Smooth muscle cell (in vitro differentiated cells): ENCODE measurements at regions not wholly inside any gene's neighbourhood (a gene's known extent, or its start where the extent isn't known, plus 50 kb on each side); places are given as distances from the start of the nearest gene placed in this dataset.

Experiments used
- DNase-seq: peaks from one replicate; lab custom pipeline; 2025; ENCODE audit not compliant: unreplicated experiment; lab: John Stamatoyannopoulos, UW
- H2AFZ ChIP-seq: fragments of 200-600 bp; sonication (generic); 2 replicates; pipeline ENCODE4 v1.6.0; 2016; ENCODE audit warnings: antibody characterized with exemption, low read depth, mild to moderate bottlenecking
- H3F3A ChIP-seq: fragments of 200-600 bp; sonication (generic); 2 replicates; pipeline ENCODE4 v1.6.0; 2017; ENCODE audit warnings: antibody characterized with exemption, low read depth
- H3K27ac ChIP-seq: fragments of 200-600 bp; sonication (generic); 2 replicates; pipeline ENCODE4 v1.5.1; 2016; ENCODE audit warnings: low read depth, mild to moderate bottlenecking
- H3K27me3 ChIP-seq: fragments of 200-600 bp; sonication (generic); 2 replicates; pipeline ENCODE4 v1.6.1; 2016; ENCODE audit warnings: low read depth, mild to moderate bottlenecking
- H3K36me3 ChIP-seq: fragments of 200-600 bp; sonication (generic); 2 replicates; pipeline ENCODE4 v1.5.1; 2016; ENCODE audit warnings: low read depth
- H3K4me1 ChIP-seq: fragments of 200-600 bp; sonication (generic); 2 replicates; pipeline ENCODE4 v1.5.1; 2016; ENCODE audit warnings: low read depth
- H3K4me2 ChIP-seq: fragments of 200-600 bp; sonication (generic); 2 replicates; pipeline ENCODE4 v1.6.0; 2016; ENCODE audit warnings: mild to moderate bottlenecking
- H3K4me3 ChIP-seq: fragments of 200-600 bp; sonication (generic); 2 replicates; pipeline ENCODE4 v1.5.1; 2016; ENCODE audit warnings: mild to moderate bottlenecking
- H3K79me2 ChIP-seq: fragments of 200-600 bp; sonication (generic); 2 replicates; pipeline ENCODE4 v1.6.0; 2016; ENCODE audit warnings: low read depth, mild to moderate bottlenecking
- H3K9ac ChIP-seq: fragments of 200-600 bp; sonication (generic); 2 replicates; pipeline ENCODE4 v1.6.0; 2016; ENCODE audit warnings: low read depth
- H3K9me3 ChIP-seq: fragments of 200-600 bp; sonication (generic); replicated peaks from 2 replicates; pipeline ENCODE4 v1.5.1; 2016; ENCODE audit warnings: low read depth
- H4K20me1 ChIP-seq: fragments of 200-600 bp; sonication (generic); 2 replicates; pipeline ENCODE4 v1.6.0; 2016; ENCODE audit warnings: low read depth
- WGBS: methylation state at CpG from one replicate; pipeline ENCODE4 v1.1.7; 2016; ENCODE audit warnings: low lambda C conversion rate; 5-methylcytosine and 5-hydroxymethylcytosine counted together
- TF ChIP-seq, protein P1 (sequence below): fragments of 200-600 bp; sonication (generic); IDR thresholded peaks from 2 replicates; pipeline ENCODE4 v1.5.1; 2017; ENCODE audit warnings: borderline replicate concordance, mild to moderate bottlenecking, antibody characterized with exemption; ENCODE audit not compliant: insufficient read depth, poor library complexity, severe bottlenecking

DNA sequence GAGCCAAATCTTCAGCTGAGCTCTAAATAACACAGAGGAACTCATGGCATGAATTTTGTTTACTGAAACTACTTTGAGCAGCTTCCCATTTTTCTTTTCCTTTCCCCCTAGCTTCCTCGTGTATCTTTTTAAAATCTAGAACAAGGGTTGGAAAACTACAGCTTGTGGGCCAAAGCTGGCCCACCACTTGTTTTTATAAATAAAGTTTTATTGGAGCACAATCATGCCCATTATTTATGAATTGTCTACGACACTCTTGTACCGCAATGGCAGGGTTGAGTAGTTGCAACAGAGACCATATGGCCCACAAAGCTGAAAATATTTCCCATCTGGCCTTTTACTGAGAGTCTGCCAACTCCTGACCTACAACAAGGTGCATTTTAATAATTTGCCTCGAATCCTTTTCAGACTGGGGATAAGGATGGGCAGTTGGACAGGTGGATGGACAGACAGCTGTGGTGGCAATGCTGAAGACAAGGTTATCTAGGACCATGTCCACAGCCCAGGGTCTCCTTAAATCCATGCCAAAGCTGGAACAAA lies 87.7 kb downstream of the RMI2 start:
- no peaks in the 10 kb centered on the region for H3K9me3 ChIP-seq
- TF ChIP-seq, protein P1, sequence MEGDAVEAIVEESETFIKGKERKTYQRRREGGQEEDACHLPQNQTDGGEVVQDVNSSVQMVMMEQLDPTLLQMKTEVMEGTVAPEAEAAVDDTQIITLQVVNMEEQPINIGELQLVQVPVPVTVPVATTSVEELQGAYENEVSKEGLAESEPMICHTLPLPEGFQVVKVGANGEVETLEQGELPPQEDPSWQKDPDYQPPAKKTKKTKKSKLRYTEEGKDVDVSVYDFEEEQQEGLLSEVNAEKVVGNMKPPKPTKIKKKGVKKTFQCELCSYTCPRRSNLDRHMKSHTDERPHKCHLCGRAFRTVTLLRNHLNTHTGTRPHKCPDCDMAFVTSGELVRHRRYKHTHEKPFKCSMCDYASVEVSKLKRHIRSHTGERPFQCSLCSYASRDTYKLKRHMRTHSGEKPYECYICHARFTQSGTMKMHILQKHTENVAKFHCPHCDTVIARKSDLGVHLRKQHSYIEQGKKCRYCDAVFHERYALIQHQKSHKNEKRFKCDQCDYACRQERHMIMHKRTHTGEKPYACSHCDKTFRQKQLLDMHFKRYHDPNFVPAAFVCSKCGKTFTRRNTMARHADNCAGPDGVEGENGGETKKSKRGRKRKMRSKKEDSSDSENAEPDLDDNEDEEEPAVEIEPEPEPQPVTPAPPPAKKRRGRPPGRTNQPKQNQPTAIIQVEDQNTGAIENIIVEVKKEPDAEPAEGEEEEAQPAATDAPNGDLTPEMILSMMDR: no peak
- no peak overlapping the region for H3K4me2 ChIP-seq
- no peaks in the 10 kb centered on the region for H3K27me3 ChIP-seq
- H2AFZ ChIP-seq: no peak overlapping the region
- 88% methylated on average over 4 of the region's 4 CpGs for WGBS
- no peaks in the 10 kb centered on the region for H3K36me3 ChIP-seq
- H4K20me1 ChIP-seq: no peaks in the 10 kb centered on the region
- H3F3A ChIP-seq: no peaks in the 10 kb centered on the region
- no peak overlapping the region for H3K27ac ChIP-seq
- H3K4me1 ChIP-seq: no peaks in the 10 kb centered on the region
- no peak for DNase-seq
- no peak overlapping the region for H3K4me3 ChIP-seq
- H3K9ac ChIP-seq: no peak overlapping the region
- no peaks in the 10 kb centered on the region for H3K79me2 ChIP-seq

DNA sequence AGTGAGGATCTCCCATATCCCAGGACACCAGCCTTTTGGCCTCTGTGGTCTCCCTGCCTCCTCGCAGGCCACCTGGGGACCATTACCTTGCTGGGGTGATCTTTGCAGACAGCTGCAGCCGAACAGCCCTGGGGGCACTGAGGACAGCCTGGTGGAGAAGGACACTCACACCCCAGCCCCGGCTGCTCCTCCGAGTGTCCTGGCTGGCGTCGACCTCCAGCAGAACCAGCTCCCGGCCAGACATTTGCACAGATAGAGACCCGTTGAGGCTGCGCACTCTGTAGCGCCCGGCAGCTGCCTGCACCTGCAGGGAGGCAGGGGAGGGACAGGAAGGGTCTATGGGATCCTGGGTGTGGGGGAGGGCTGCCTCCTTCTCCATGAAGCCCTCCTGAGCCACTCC lies 90.3 kb downstream of the RMI2 start:
- Histone ChIP-seq H3K9me3 (no peaks in the 10 kb centered on the region), H4K20me1 (no peaks in the 10 kb centered on the region), H3K4me2 (no peak overlapping the region), H3K9ac (no peak overlapping the region), H3K36me3 (no peaks in the 10 kb centered on the region), H3K4me3 (no peak overlapping the region), H2AFZ (no peak overlapping the region), H3K4me1 (no peaks in the 10 kb centered on the region), H3K27me3 (no peaks in the 10 kb centered on the region), H3K79me2 (no peaks in the 10 kb centered on the region), H3K27ac (no peak overlapping the region), H3F3A (no peaks in the 10 kb centered on the region)
- WGBS: 91% methylated on average over 11 of the region's 11 CpGs
- TF ChIP-seq, protein P1: no peak
- DNase-seq: no peak

DNA sequence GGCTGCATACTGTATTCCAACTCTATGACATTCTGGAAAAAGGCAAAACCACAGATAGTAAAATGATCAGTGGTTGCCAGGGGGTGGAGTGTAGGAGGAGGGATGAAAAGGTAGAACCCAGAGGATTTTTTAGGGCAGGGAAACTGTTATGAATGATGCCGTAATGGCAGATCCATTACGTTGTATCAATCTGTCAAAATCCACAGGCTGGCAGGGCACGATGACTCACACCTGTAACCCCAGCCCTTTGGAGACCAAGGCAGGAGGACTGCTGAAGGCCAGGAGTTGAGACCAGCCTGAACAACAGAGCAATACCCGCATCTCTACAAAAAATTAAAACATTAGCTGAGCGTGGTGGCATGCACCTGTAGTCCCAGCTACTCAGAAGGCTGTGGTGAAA lies 91.8 kb downstream of the RMI2 start:
- no peak overlapping the region for H3K4me3 ChIP-seq
- H4K20me1 ChIP-seq: no peaks in the 10 kb centered on the region
- no peaks in the 10 kb centered on the region for H3F3A ChIP-seq
- 96% methylated on average over 5 of the region's 5 CpGs for WGBS
- H3K4me1 ChIP-seq: no peaks in the 10 kb centered on the region
- H3K9ac ChIP-seq: no peak overlapping the region
- H3K27me3 ChIP-seq: no peaks in the 10 kb centered on the region
- no peak for DNase-seq
- H3K9me3 ChIP-seq: no peaks in the 10 kb centered on the region
- H3K27ac ChIP-seq: no peak overlapping the region
- no peak overlapping the region for H2AFZ ChIP-seq
- no peaks in the 10 kb centered on the region for H3K36me3 ChIP-seq
- TF ChIP-seq, protein P1: no peak
- H3K4me2 ChIP-seq: no peak overlapping the region
- H3K79me2 ChIP-seq: no peaks in the 10 kb centered on the region

DNA sequence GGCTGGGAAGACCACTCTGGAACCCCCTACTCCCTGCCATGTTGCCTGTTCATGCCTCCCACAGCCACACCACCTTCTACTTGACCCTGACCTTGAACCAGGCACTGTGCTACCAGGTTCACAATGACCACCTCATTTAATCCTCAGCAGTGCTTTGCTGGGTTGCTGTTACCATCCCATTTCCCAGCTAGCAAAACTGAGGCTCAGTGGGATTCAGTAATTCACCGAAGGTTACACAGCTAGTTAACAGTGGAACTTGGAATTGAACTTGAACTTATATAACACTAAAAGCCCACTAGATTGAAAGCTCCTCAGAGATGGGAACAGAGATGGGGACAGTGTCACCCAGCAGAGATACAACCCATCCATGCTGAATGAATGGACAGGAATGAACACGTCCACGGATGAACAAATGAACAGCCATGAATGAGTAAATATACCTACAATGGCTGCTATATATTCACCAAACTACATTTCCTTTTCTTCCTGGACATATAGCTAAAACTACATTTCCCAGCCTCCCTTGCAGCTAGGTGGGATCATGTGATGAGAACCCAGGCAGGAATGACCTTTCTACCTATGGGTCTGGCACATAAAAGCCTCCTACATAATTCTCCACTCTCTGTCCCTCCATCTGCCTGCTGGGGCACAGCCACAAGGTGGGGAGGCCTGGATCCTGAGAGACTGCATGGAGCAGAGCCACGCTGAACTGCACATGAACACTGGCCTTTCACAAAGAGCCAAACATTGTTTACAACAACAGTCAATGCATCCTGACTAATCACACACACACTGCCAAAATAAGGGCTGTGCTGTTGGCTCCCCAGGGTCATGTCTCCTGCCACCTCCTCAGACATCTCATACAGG lies 94.8 kb downstream of the RMI2 start:
- no peak overlapping the region for H2AFZ ChIP-seq
- H3K36me3 ChIP-seq: no peaks in the 10 kb centered on the region
- H4K20me1 ChIP-seq: no peaks in the 10 kb centered on the region
- WGBS: 74% methylated on average over 4 of the region's 4 CpGs
- no peak overlapping the region for H3K4me2 ChIP-seq
- no peak overlapping the region for H3K27ac ChIP-seq
- no peaks in the 10 kb centered on the region for H3F3A ChIP-seq
- no peaks in the 10 kb centered on the region for H3K79me2 ChIP-seq
- TF ChIP-seq, protein P1: no peak
- no peaks in the 10 kb centered on the region for H3K27me3 ChIP-seq
- no peaks in the 10 kb centered on the region for H3K9me3 ChIP-seq
- no peak overlapping the region for H3K4me3 ChIP-seq
- DNase-seq: no peak
- no peaks in the 10 kb centered on the region for H3K4me1 ChIP-seq
- H3K9ac ChIP-seq: no peak overlapping the region
